GM19328 (cell line): ENCODE measurements at regions not wholly inside any gene's neighbourhood (a gene's known extent, or its start where the extent isn't known, plus 50 kb on each side); places are given as distances from the start of the nearest gene placed in this dataset.
"Not testable (repeated sequence)": the region's sequence is repeated elsewhere in the genome, so short reads cannot be mapped to it uniquely, and the experiment has no call there.

Experiments used
- ATAC-seq: cut with Tn5 transposase; IDR thresholded peaks from one replicate; pipeline ENCODE4 v1.9.1; 2021; ENCODE audit warnings: mild to moderate bottlenecking, moderate library complexity; ENCODE audit not compliant: unreplicated experiment

GRCh38 chr9:82424599-82425120 is 436.1 kb downstream of the SPATA31D1 start:
- ATAC-seq: no peak

GRCh38 chr9:82431121-82431520 is 442.5 kb downstream of the SPATA31D1 start:
- no peak for ATAC-seq

- not testable (repeated sequence) for ATAC-seq
Measured at GRCh38 chr9:82433290-82433931, 444.8 kb downstream of the SPATA31D1 start.

GRCh38 chr9:82436475-82436874 is 447.9 kb downstream of the SPATA31D1 start:
- no peak for ATAC-seq

DNA sequence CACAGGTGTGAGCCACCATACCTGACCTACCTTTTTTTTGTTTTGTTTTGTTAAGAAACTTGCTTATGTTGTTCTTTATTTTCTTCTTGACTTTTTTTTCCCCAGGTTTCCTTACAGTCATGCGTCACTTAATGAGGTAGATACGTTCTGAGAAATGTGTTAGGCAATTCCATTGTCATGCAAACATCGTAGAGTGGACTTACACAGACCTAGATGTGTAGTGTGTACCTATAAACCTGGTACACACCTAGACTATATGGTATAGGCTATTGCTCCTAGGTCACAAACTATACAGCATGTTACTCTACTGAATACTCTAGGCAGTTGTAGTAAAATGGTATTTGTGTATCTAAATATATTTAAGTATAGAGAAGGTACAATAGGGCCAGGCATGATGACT is 448.6 kb downstream of the SPATA31D1 start:
- not testable (repeated sequence) for ATAC-seq

- no peak for ATAC-seq
Measured at GRCh38 chr9:82438581-82438980, 450.0 kb downstream of the SPATA31D1 start.

DNA sequence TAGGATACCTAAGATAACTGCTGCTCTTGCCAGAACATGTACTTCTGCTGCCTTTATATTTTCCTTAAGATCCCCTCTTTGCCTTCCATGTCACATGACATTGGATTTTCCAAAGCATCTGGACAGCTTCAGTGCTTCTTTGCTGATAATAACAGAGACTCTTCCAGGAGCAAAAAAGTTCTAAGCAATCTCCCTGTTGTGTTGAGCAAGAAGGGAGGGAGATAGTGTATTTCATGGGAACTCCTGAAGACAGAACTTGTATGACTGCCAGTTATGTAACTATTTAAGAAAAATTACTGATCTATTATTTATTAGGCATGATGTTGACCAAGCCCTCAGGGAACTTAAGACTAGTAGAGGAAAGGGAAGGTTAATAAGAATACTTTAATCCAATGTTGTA is 454.7 kb downstream of the SPATA31D1 start:
- no peak for ATAC-seq

- ATAC-seq: no peak
Measured at GRCh38 chr9:82445556-82445955, 457.0 kb downstream of the SPATA31D1 start.

GRCh38 chr9:82447343-82447742 is 458.8 kb downstream of the SPATA31D1 start:
- no peak for ATAC-seq

GRCh38 chr9:82449986-82450385 is 461.4 kb downstream of the SPATA31D1 start:
- ATAC-seq: no peak

DNA sequence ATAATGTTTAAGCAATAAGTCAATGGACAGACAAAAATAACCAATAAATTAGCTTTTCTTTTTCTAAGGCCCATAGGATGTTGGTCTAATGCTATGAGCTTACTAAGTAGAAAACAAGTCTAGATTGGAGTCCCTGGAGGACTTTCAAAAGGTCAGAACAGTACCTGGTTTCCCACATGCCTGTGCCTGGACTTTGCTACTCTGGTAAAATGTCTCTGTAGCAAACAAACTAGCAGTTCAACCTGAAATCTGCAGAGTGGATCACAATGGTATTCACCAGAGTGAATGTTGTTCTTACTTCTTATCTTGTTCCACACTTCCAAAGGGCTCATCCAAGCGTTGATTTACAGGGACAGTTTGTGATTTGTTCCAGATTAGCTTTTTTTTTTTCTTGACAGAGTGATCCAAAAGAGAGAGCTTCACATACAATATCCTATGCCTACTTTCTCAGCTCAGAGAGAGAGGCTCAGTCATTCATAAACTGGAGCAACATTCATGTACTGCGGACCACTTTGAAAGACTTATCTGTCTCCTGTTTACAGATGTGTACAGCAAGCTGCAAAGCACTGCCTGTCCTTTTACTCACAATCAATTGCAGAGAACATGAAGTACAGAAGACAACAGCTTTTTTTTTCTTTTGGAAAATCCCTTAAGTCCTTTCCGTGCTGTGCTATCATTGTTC is 466.1 kb downstream of the SPATA31D1 start:
- ATAC-seq: no peak

DNA sequence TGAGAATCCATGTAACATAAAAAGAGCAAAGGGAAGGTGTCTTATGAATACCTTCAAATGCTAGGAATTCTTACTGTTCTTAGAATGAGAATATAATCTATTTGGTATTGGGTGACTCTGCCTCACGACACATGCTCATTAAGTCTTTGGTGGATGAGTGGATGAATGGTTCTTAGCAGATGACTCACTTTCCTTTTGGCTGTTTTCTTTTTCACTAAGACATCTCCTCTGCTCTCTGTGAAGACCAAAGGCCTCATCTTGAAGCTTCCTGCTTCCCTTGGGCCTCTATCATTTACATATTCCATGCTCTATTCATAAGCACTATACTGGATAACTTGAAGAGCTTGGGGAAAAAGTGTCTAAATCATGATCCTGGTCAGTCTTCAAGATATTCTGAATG is 468.1 kb downstream of the SPATA31D1 start:
- no peak for ATAC-seq

DNA sequence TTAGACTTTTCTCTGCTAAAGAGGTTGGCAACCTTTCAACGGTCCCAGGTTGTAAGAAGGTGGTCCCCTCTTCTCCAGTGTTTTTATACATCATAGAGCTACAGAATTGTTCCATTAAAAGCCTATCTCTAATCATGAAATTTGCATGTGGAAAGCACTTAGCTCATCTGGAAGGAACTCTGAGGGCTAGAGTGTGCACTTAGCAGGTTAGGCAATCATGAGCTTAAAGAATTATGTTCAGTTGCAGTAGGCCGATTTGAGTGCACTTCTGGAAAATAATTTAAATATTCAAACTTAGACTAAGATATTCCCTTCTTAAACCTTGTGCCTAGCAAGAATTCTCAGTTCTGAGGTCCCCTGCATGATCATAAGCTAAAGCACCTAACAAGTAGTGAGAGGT is 468.7 kb downstream of the SPATA31D1 start:
- ATAC-seq: no peak

DNA sequence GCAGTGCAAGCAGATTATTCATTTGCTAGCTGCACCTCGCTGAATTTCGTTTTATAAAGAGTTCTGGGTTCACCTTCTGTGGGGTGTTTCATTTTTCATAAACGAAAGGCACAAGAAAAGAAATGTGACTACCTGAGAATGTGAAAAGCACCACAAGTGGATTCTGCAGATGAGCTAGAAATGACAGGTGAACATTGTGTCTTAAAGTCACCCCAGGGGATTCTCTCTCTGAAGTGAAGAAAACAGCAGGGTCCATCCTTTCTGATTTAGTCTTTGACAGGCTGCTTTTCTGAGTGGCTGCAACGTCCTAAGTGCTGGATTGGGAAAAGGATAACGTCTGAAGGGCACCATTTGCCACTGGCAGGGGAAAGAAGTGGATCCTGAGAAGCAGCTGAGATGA is 469.3 kb downstream of the SPATA31D1 start:
- no peak for ATAC-seq

GRCh38 chr9:82458296-82458695 is 469.7 kb downstream of the SPATA31D1 start:
- no peak for ATAC-seq

GRCh38 chr9:82466616-82467260 is 478.2 kb downstream of the SPATA31D1 start:
- no peak for ATAC-seq

GRCh38 chr9:82467436-82467835 is 478.9 kb downstream of the SPATA31D1 start:
- no peak for ATAC-seq

GRCh38 chr9:82474235-82474634 is 485.7 kb downstream of the SPATA31D1 start:
- no peak for ATAC-seq

- no peak for ATAC-seq
Measured at GRCh38 chr9:82475584-82476301, 487.2 kb downstream of the SPATA31D1 start.

DNA sequence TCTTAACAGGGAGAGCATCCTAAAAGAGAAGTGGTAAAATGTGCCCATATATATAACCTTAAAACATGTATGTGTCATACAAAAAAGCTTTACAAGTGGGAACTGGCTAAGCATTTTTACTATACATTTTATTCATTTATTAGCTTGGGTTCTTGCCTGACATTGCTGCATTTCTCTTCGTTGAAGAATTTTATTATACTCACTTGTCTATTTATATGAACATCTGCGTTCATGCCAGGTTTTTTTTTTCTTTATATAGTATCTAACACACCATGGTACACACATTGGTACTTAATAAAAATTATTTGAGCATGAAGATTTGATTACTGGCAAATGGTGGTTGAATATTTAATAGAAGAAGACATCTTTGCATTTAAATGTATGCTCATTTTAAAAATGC is 492.3 kb downstream of the SPATA31D1 start:
- ATAC-seq: no peak

- no peak for ATAC-seq
Measured at GRCh38 chr9:82487935-82488312, 499.4 kb downstream of the SPATA31D1 start.
